ENCODE measurements at regions not wholly inside any gene's neighbourhood (a gene's known extent, or its start where the extent isn't known, plus 50 kb on each side); places are given as distances from the start of the nearest gene placed in this dataset.

GRCh38 chr4:81634766-81635549, 163.3 kb upstream of the RASGEF1B start:
- Histone ChIP-seq H3K36me3 (ENCODE audit: control insufficient read depth, insufficient read depth, low read length) (no peaks in the 10 kb centered on the region), H3K27me3 (replicated peaks; ENCODE audit: control insufficient read depth, insufficient read depth, low read length) (no peaks in the 10 kb centered on the region), H3K4me1 (peaks cover 21% of the 10 kb centered on the region), H3K4me3 (ENCODE audit: low read depth, low read length) (no peak overlapping the region), H3K9me3 (no peaks in the 10 kb centered on the region)
- no peak for TF ChIP-seq CTCF (IDR thresholded peaks at IDR 0.05; ENCODE audit: insufficient read depth in 1 of 2, low read depth in 1 of 2, low read length in 1 of 2, severe bottlenecking in 1 of 2, unreplicated experiment in 1 of 2)
- DNase-seq = no peak
- Mint-ChIP-seq H3K4me1 (ENCODE audit: low read depth, unreplicated experiment) (no peaks in the 10 kb centered on the region), H3K36me3 (ENCODE audit: insufficient read depth, unreplicated experiment) (no peaks in the 10 kb centered on the region), H3K27ac (ENCODE audit: unreplicated experiment) (peak overlapping the region; percentile 72), H3K4me3 (ENCODE audit: unreplicated experiment) (no peak overlapping the region), H3K27me3 (ENCODE audit: insufficient read depth, unreplicated experiment) (no peaks in the 10 kb centered on the region), H3K9me3 (ENCODE audit: unreplicated experiment) (no peaks in the 10 kb centered on the region)
- ChIA-PET CTCF (no interaction called here), POLR2A (no interaction called here)
- no TSS peak for BruUV-seq (replicated peaks)
- intact Hi-C loops (cut with micrococcal nuclease; ENCODE audit: unreplicated experiment) = no loop called here

- Mint-ChIP-seq H3K27ac (ENCODE audit: unreplicated experiment) (no peak overlapping the region), H3K4me3 (ENCODE audit: unreplicated experiment) (no peak overlapping the region), H3K4me1 (ENCODE audit: low read depth, unreplicated experiment) (no peaks in the 10 kb centered on the region), H3K9me3 (ENCODE audit: unreplicated experiment) (no peaks in the 10 kb centered on the region), H3K36me3 (ENCODE audit: insufficient read depth, unreplicated experiment) (no peaks in the 10 kb centered on the region), H3K27me3 (ENCODE audit: insufficient read depth, unreplicated experiment) (no peaks in the 10 kb centered on the region)
- Histone ChIP-seq H3K27me3 (replicated peaks; ENCODE audit: control insufficient read depth, insufficient read depth, low read length) (no peaks in the 10 kb centered on the region), H3K36me3 (ENCODE audit: control insufficient read depth, insufficient read depth, low read length) (no peaks in the 10 kb centered on the region), H3K4me3 (ENCODE audit: low read depth, low read length) (no peak overlapping the region), H3K9me3 (no peaks in the 10 kb centered on the region), H3K4me1 (peaks cover 21% of the 10 kb centered on the region)
- DNase-seq = no peak
- intact Hi-C loops (cut with micrococcal nuclease; ENCODE audit: unreplicated experiment) = no loop called here
- POLR2A ChIA-PET = no interaction called here
- CTCF ChIA-PET = no interaction called here
- TF ChIP-seq CTCF (IDR thresholded peaks at IDR 0.05; ENCODE audit: insufficient read depth in 1 of 2, low read depth in 1 of 2, low read length in 1 of 2, severe bottlenecking in 1 of 2, unreplicated experiment in 1 of 2) = no peak
- BruUV-seq (replicated peaks) = no TSS peak
Measured at GRCh38 chr4:81634165-81634564, 162.5 kb upstream of the RASGEF1B start.

GRCh38 chr4:81632581-81633299, 161.0 kb upstream of the RASGEF1B start:
- Histone ChIP-seq H3K9me3 (no peaks in the 10 kb centered on the region), H3K4me1 (peaks cover 31% of the 10 kb centered on the region), H3K36me3 (ENCODE audit: control insufficient read depth, insufficient read depth, low read length) (no peaks in the 10 kb centered on the region), H3K27me3 (replicated peaks; ENCODE audit: control insufficient read depth, insufficient read depth, low read length) (no peaks in the 10 kb centered on the region), H3K4me3 (ENCODE audit: low read depth, low read length) (no peak overlapping the region)
- POLR2A ChIA-PET = no interaction called here
- H3K4me3 Mint-ChIP-seq (ENCODE audit: unreplicated experiment) = no peak overlapping the region
- BruUV-seq (replicated peaks) = no TSS peak
- H3K27me3 Mint-ChIP-seq (ENCODE audit: insufficient read depth, unreplicated experiment) = no peaks in the 10 kb centered on the region
- H3K27ac Mint-ChIP-seq (ENCODE audit: unreplicated experiment) = peak overlapping the region; percentile 32
- intact Hi-C loops (cut with micrococcal nuclease; ENCODE audit: unreplicated experiment) = no loop called here
- CTCF ChIA-PET = no interaction called here
- peaks cover 5% of the 10 kb centered on the region for H3K4me1 Mint-ChIP-seq (ENCODE audit: low read depth, unreplicated experiment)
- no peaks in the 10 kb centered on the region for H3K9me3 Mint-ChIP-seq (ENCODE audit: unreplicated experiment)
- TF ChIP-seq CTCF (IDR thresholded peaks at IDR 0.05; ENCODE audit: insufficient read depth in 1 of 2, low read depth in 1 of 2, low read length in 1 of 2, severe bottlenecking in 1 of 2, unreplicated experiment in 1 of 2) = no peak
- DNase-seq = no peak
- no peaks in the 10 kb centered on the region for H3K36me3 Mint-ChIP-seq (ENCODE audit: insufficient read depth, unreplicated experiment)

All from Caco-2 (cell line).